HG03565 (cell line): ENCODE measurements at regions not wholly inside any gene's neighbourhood (a gene's known extent, or its start where the extent isn't known, plus 50 kb on each side); places are given as distances from the start of the nearest gene placed in this dataset.

Experiments used
- ATAC-seq: cut with Tn5 transposase; IDR thresholded peaks from one replicate; pipeline ENCODE4 v1.9.1; 2021; ENCODE audit warnings: mild to moderate bottlenecking, moderate library complexity; ENCODE audit not compliant: unreplicated experiment

GRCh38 chr12:28104903-28105864 lies 85.1 kb upstream of the CCDC91 start:
- ATAC-seq, result no peak

GRCh38 chr12:28107679-28108078 lies 82.6 kb upstream of the CCDC91 start:
- no peak for ATAC-seq

- ATAC-seq, result no peak
Observed at GRCh38 chr12:28108599-28108998, 81.7 kb upstream of the CCDC91 start.

- ATAC-seq, result no peak
Observed at GRCh38 chr12:28110329-28110728, 79.9 kb upstream of the CCDC91 start.

- no peak for ATAC-seq
Observed at GRCh38 chr12:28114488-28114887, 75.8 kb upstream of the CCDC91 start.

- ATAC-seq, result no peak
Observed at GRCh38 chr12:28121433-28121832, 68.8 kb upstream of the CCDC91 start.

GRCh38 chr12:28121899-28122655 lies 68.2 kb upstream of the CCDC91 start:
- no peak for ATAC-seq

- ATAC-seq, result no peak
Observed at GRCh38 chr12:28122756-28123155, 67.5 kb upstream of the CCDC91 start.

GRCh38 chr12:28127455-28127854 lies 62.8 kb upstream of the CCDC91 start:
- ATAC-seq, result no peak

- no peak for ATAC-seq
Observed at GRCh38 chr12:28129031-28129430, 61.2 kb upstream of the CCDC91 start.

GRCh38 chr12:28130234-28130624 lies 60.0 kb upstream of the CCDC91 start:
- no peak for ATAC-seq

- ATAC-seq, result no peak
Observed at GRCh38 chr12:28130625-28131598, 59.3 kb upstream of the CCDC91 start.

GRCh38 chr12:28132398-28132797 lies 57.9 kb upstream of the CCDC91 start:
- ATAC-seq, result no peak

- ATAC-seq, result no peak
Observed at GRCh38 chr12:28135801-28136439, 54.3 kb upstream of the CCDC91 start.

GRCh38 chr12:28137414-28137813 lies 52.8 kb upstream of the CCDC91 start:
- ATAC-seq, result no peak

- ATAC-seq, result no peak
Observed at GRCh38 chr12:28140404-28140803, 49.9 kb upstream of the CCDC91 start.
